Type B pancreatic cell (in vitro differentiated cells): ENCODE measurements at regions not wholly inside any gene's neighbourhood (a gene's known extent, or its start where the extent isn't known, plus 50 kb on each side); places are given as distances from the start of the nearest gene placed in this dataset.

Source experiments
- DNase-seq: peaks from one replicate; pipeline ENCODE4 v3.0.0; 2021; ENCODE audit warnings: mixed read lengths; ENCODE audit not compliant: unreplicated experiment; ENCODE audit errors: extremely low spot score
- H3K27ac Mint-ChIP-seq: 2 replicates; pipeline ENCODE4 v1.8.0; 2021; ENCODE audit warnings: mild to moderate bottlenecking, mixed read lengths
- H3K27me3 Mint-ChIP-seq: 2 replicates; pipeline ENCODE4 v1.8.0; 2021; ENCODE audit warnings: mixed read lengths
- H3K36me3 Mint-ChIP-seq: 2 replicates; pipeline ENCODE4 v1.8.0; 2021; ENCODE audit warnings: mixed read lengths
- H3K4me1 Mint-ChIP-seq: one replicate; pipeline ENCODE4 v1.8.0; 2021; ENCODE audit warnings: mixed read lengths; ENCODE audit not compliant: unreplicated experiment
- H3K4me3 Mint-ChIP-seq: 2 replicates; pipeline ENCODE4 v1.8.0; 2021; ENCODE audit warnings: mild to moderate bottlenecking, mixed read lengths
- H3K9me3 Mint-ChIP-seq: 2 replicates; pipeline ENCODE4 v1.8.0; 2021; ENCODE audit warnings: mixed read lengths
- TF ChIP-seq, protein P1 (sequence below): fragments of 200-600 bp; sonication (generic); conservative IDR thresholded peaks from 2 replicates; pipeline ENCODE4 v1.5.0; 2021; ENCODE audit warnings: antibody characterized with exemption, mild to moderate bottlenecking

DNA sequence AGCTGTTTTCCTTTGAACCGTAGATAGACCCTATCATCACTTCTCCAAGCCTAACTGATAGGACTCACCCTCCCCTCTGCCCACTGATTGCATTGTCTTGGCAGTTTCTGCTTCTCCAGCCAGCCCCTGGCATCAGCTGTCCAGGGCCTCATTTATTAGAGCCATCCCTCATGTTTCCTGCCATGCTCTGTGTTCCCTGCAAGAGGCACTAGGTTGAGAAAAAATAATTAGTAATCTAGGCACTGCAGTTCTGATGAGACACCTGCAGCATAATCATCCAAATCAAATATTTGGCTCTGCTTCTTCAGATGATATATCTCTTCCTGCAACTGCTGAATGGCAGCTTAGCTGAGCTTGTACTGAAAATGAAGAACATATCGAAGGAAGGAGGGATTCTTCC lies 303.0 kb upstream of the TLE4 start:
- no peaks in the 10 kb centered on the region for H3K36me3 Mint-ChIP-seq
- no peak overlapping the region for H3K4me3 Mint-ChIP-seq
- H3K9me3 Mint-ChIP-seq = no peaks in the 10 kb centered on the region
- peaks cover 36% of the 10 kb centered on the region for H3K27me3 Mint-ChIP-seq
- no peak for DNase-seq
- H3K27ac Mint-ChIP-seq = no peak overlapping the region
- peaks cover 8% of the 10 kb centered on the region for H3K4me1 Mint-ChIP-seq
- TF ChIP-seq, protein P1, sequence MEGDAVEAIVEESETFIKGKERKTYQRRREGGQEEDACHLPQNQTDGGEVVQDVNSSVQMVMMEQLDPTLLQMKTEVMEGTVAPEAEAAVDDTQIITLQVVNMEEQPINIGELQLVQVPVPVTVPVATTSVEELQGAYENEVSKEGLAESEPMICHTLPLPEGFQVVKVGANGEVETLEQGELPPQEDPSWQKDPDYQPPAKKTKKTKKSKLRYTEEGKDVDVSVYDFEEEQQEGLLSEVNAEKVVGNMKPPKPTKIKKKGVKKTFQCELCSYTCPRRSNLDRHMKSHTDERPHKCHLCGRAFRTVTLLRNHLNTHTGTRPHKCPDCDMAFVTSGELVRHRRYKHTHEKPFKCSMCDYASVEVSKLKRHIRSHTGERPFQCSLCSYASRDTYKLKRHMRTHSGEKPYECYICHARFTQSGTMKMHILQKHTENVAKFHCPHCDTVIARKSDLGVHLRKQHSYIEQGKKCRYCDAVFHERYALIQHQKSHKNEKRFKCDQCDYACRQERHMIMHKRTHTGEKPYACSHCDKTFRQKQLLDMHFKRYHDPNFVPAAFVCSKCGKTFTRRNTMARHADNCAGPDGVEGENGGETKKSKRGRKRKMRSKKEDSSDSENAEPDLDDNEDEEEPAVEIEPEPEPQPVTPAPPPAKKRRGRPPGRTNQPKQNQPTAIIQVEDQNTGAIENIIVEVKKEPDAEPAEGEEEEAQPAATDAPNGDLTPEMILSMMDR = no peak

DNA sequence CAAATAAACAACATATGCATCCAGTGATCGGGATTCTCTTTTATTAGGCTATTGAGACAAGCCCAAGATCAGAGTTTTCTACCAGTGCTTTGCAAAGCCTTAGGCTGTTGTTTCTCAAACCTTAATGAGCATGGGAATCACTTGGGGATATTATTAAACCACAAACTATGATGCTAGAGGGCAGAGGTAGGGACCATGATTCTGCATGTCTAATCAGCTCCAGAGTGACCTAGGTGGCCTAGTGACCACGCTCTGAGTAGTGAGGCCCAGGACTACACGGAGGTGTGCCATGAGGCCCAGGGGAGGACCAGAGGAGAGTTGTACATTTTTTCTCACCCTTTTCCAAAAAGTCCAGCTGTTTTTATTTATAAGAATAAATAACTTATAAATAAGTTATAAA lies 298.5 kb upstream of the TLE4 start:
- Mint-ChIP-seq H3K9me3 (peaks cover 1% of the 10 kb centered on the region), H3K4me3 (no peak overlapping the region), H3K27ac (no peak overlapping the region), H3K4me1 (no peaks in the 10 kb centered on the region), H3K36me3 (no peaks in the 10 kb centered on the region), H3K27me3 (peaks cover 7% of the 10 kb centered on the region)
- DNase-seq = no peak
- TF ChIP-seq, protein P1 = no peak

DNA sequence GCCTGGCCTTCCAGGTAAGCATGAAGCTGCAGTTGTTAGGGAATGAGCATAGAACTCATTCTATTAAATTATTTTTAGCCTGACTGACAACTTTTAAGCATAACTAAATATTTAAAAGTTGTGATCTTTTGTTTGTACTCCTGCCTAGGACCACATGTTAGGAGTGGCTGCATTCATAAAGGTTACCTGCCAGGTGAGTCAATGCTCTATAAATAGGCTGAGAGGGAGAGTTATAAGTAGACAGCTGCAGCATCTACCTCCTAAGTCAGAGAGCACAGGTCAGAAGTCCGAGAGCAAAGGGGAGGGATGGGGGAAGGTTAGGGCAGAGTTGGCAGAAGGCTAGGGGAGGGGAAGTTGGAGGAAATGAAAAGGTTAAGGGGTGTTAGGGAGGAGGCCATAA lies 292.4 kb upstream of the TLE4 start:
- H3K27me3 Mint-ChIP-seq = peaks cover 15% of the 10 kb centered on the region
- TF ChIP-seq, protein P1 = no peak
- peaks cover 3% of the 10 kb centered on the region for H3K9me3 Mint-ChIP-seq
- no peaks in the 10 kb centered on the region for H3K4me1 Mint-ChIP-seq
- no peak overlapping the region for H3K27ac Mint-ChIP-seq
- DNase-seq = no peak
- H3K36me3 Mint-ChIP-seq = no peaks in the 10 kb centered on the region
- no peak overlapping the region for H3K4me3 Mint-ChIP-seq

- peaks cover 3% of the 10 kb centered on the region for H3K9me3 Mint-ChIP-seq
Observed at GRCh38 chr9:79280691-79281090, 291.1 kb upstream of the TLE4 start.

GRCh38 chr9:79284081-79284480 lies 287.7 kb upstream of the TLE4 start:
- H3K9me3 Mint-ChIP-seq = no peaks in the 10 kb centered on the region
- H3K27ac Mint-ChIP-seq = no peak overlapping the region
- no peak for DNase-seq
- TF ChIP-seq, protein P1 = no peak
- H3K27me3 Mint-ChIP-seq = peaks cover 33% of the 10 kb centered on the region
- peaks cover 13% of the 10 kb centered on the region for H3K4me1 Mint-ChIP-seq
- H3K4me3 Mint-ChIP-seq = no peak overlapping the region
- no peaks in the 10 kb centered on the region for H3K36me3 Mint-ChIP-seq

More at GRCh38 chr9:79280691-79281090, 291.1 kb upstream of the TLE4 start:
- Mint-ChIP-seq H3K27ac (no peak overlapping the region), H3K36me3 (no peaks in the 10 kb centered on the region), H3K4me1 (no peaks in the 10 kb centered on the region), H3K4me3 (no peak overlapping the region), H3K27me3 (peaks cover 18% of the 10 kb centered on the region)
- DNase-seq = no peak
- TF ChIP-seq, protein P1 = no peak
